Keratinocyte (primary cell): ENCODE measurements at regions not wholly inside any gene's neighbourhood (a gene's known extent, or its start where the extent isn't known, plus 50 kb on each side); places are given as distances from the start of the nearest gene placed in this dataset.

Experiments
- DNase-seq: peaks from one replicate; pipeline ENCODE4 v3.0.0-alpha.2; 2011; ENCODE audit warnings: low read depth, missing footprints, low spot score
- FAIRE-seq: peaks from 2 replicates; lab custom pipeline; 2011; peaks lifted over from hg19 to GRCh38; lab: Jason Lieb, UNC
- H2AFZ ChIP-seq: 2 replicates; pipeline ENCODE4 v1.6.0; 2012; ENCODE audit warnings: low read length, control low read depth, inconsistent platforms; ENCODE audit not compliant: control insufficient read depth
- H3K27ac ChIP-seq: 2 replicates; pipeline ENCODE4 v1.5.1; 2011; ENCODE audit warnings: low read length; ENCODE audit not compliant: control insufficient read depth, insufficient read depth
- H3K27me3 ChIP-seq: 3 replicates; pipeline ENCODE4 v1.6.0; 2011; ENCODE audit warnings: low read length; ENCODE audit not compliant: control insufficient read depth, insufficient read depth; ENCODE audit errors: extremely low read depth
- H3K36me3 ChIP-seq, 2 experiments: 2 replicates in 1 of 2; 3 replicates in 1 of 2; pipeline ENCODE4 v1.5.1; 2011; ENCODE audit warnings: low read length in 2 of 2, mild to moderate bottlenecking in 1 of 2; ENCODE audit not compliant: control insufficient read depth in 2 of 2, insufficient read depth in 2 of 2; ENCODE audit errors: extremely low read depth in 1 of 2
- H3K4me1 ChIP-seq: 3 replicates; pipeline ENCODE4 v1.5.1; 2011; ENCODE audit warnings: low read length; ENCODE audit not compliant: control insufficient read depth, insufficient read depth; ENCODE audit errors: extremely low read depth
- H3K4me2 ChIP-seq: 3 replicates; pipeline ENCODE4 v1.6.0; 2011; ENCODE audit warnings: low read depth, low read length; ENCODE audit not compliant: control insufficient read depth, insufficient read depth; ENCODE audit errors: extremely low read depth
- H3K4me3 ChIP-seq, 3 experiments: fragments of 200-600 bp in 1 of 3; sonication (generic) in 1 of 3; 2 replicates in 2 of 3; 3 replicates in 1 of 3; pipeline ENCODE4 v1.5.1; 2011 to 2016; ENCODE audit warnings: low read length in 3 of 3, mild to moderate bottlenecking in 3 of 3, control low read depth in 2 of 3, inconsistent platforms in 1 of 3, low read depth in 1 of 3, mixed read lengths in 1 of 3, mixed run types in 1 of 3, moderate library complexity in 1 of 3; ENCODE audit not compliant: control insufficient read depth in 2 of 3, insufficient read depth in 2 of 3; ENCODE audit errors: extremely low read depth in 1 of 3
- H3K79me2 ChIP-seq: 2 replicates; pipeline ENCODE4 v1.6.0; 2012; ENCODE audit warnings: low read length; ENCODE audit not compliant: control insufficient read depth, insufficient read depth
- H3K9ac ChIP-seq: 3 replicates; pipeline ENCODE4 v1.6.0; 2011; ENCODE audit warnings: low read length; ENCODE audit not compliant: control insufficient read depth, insufficient read depth; ENCODE audit errors: extremely low read depth
- H3K9me1 ChIP-seq: 3 replicates; pipeline ENCODE4 v1.6.0; 2011; ENCODE audit warnings: low read length; ENCODE audit not compliant: control insufficient read depth, insufficient read depth; ENCODE audit errors: extremely low read depth
- H3K9me3 ChIP-seq: 2 replicates; pipeline ENCODE4 v1.5.1; 2012; ENCODE audit warnings: low read depth, low read length; ENCODE audit not compliant: control insufficient read depth
- H4K20me1 ChIP-seq: 3 replicates; pipeline ENCODE4 v1.6.0; 2011; ENCODE audit warnings: low read length; ENCODE audit not compliant: control insufficient read depth, insufficient read depth; ENCODE audit errors: extremely low read depth
- CTCF ChIP-seq, 3 experiments: IDR thresholded peaks in 1 of 3; conservative IDR thresholded peaks in 1 of 3; optimal IDR thresholded peaks in 1 of 3; 2 replicates in 2 of 3; 3 replicates in 1 of 3; pipeline versions ENCODE3 to v1.5.1; 2011; ENCODE audit warnings: low read length in 3 of 3, mild to moderate bottlenecking in 3 of 3, moderate library complexity in 2 of 3, control low read depth in 1 of 3, inconsistent platforms in 1 of 3; ENCODE audit not compliant: insufficient read depth in 2 of 3; ENCODE audit errors: extremely low read depth in 1 of 3
- EZH2 ChIP-seq: IDR thresholded peaks from one replicate; pipeline ENCODE4 v1.6.1; 2012; ENCODE audit warnings: inconsistent platforms, mild to moderate bottlenecking, low read length, moderate library complexity
- dilution Hi-C: fragments of 300-500 bp; cut with MboI; formaldehyde crosslinking; loops from one replicate; pipeline ENCODE4 v1.7.0; 2020; ENCODE audit warnings: low sequenced_read_pairs; ENCODE audit not compliant: extremely low pct_ligation_motif_present

- Histone ChIP-seq H3K9me3 (no peaks in the 10 kb centered on the region), H3K4me1 (no peaks in the 10 kb centered on the region), H3K27ac (no peak overlapping the region), H3K4me3 (no peak overlapping the region), H3K79me2 (no peaks in the 10 kb centered on the region), H3K36me3 (no peaks in the 10 kb centered on the region), H2AFZ (no peak overlapping the region), H3K4me2 (no peak overlapping the region), H3K9me1 (no peaks in the 10 kb centered on the region), H3K9ac (no peak overlapping the region), H4K20me1 (no peaks in the 10 kb centered on the region), H3K27me3 (no peaks in the 10 kb centered on the region)
- dilution Hi-C loops = no loop called here
- FAIRE-seq (no peak), DNase-seq (no peak)
- no peak for TF ChIP-seq EZH2
- TF ChIP-seq CTCF (optimal IDR thresholded peaks at IDR 0.05 in 1 of 3, IDR thresholded peaks at IDR 0.05 in 1 of 3, conservative IDR thresholded peaks at IDR 0.05 in 1 of 3; ENCODE audit: extremely low read depth in 1 of 3, insufficient read depth in 2 of 3, low read length in 3 of 3) = no peak
Measured at GRCh38 chr7:97351488-97351887, 234.0 kb downstream of the SDHAF3 start.

GRCh38 chr7:97357459-97357858, 240.0 kb downstream of the SDHAF3 start:
- no peaks in the 10 kb centered on the region for H3K36me3 ChIP-seq
- FAIRE-seq = no peak
- no peaks in the 10 kb centered on the region for H3K79me2 ChIP-seq
- no peaks in the 10 kb centered on the region for H3K27me3 ChIP-seq
- H3K9me3 ChIP-seq = no peaks in the 10 kb centered on the region
- no peaks in the 10 kb centered on the region for H3K4me1 ChIP-seq
- TF ChIP-seq CTCF (optimal IDR thresholded peaks at IDR 0.05 in 1 of 3, IDR thresholded peaks at IDR 0.05 in 1 of 3, conservative IDR thresholded peaks at IDR 0.05 in 1 of 3; ENCODE audit: extremely low read depth in 1 of 3, insufficient read depth in 2 of 3, low read length in 3 of 3) (no peak), EZH2 (no peak)
- no peak for DNase-seq
- H3K4me3 ChIP-seq = no peak overlapping the region
- H3K9ac ChIP-seq = no peak overlapping the region
- H3K27ac ChIP-seq = no peak overlapping the region
- H3K9me1 ChIP-seq = no peaks in the 10 kb centered on the region
- no peak overlapping the region for H2AFZ ChIP-seq
- dilution Hi-C loops = no loop called here
- no peak overlapping the region for H3K4me2 ChIP-seq
- no peaks in the 10 kb centered on the region for H4K20me1 ChIP-seq
